ENCODE measurements at regions not wholly inside any gene's neighbourhood (a gene's known extent, or its start where the extent isn't known, plus 50 kb on each side); places are given as distances from the start of the nearest gene placed in this dataset.

- TF ChIP-seq REST (IDR thresholded peaks at IDR 0.05; ENCODE audit: unreplicated experiment) (no peak), POLR2AphosphoS5 (IDR thresholded peaks at IDR 0.05; ENCODE audit: low read depth) (no peak), ZNF114 (CRISPR knock-in tag; IDR thresholded peaks at IDR 0.05) (no peak)
Measured at GRCh38 chr3:30129765-30130164, 476.6 kb upstream of the TGFBR2 start (continued).

GRCh38 chr3:30130391-30130790, 476.0 kb upstream of the TGFBR2 start:
- H3K27me3 Mint-ChIP-seq (ENCODE audit: insufficient read depth, low read depth, poor library complexity) = no peaks in the 10 kb centered on the region
- no peak overlapping the region for H2AFZ ChIP-seq
- H3K9me3 Mint-ChIP-seq = peaks cover 12% of the 10 kb centered on the region; the same call in 2 of the 3 replicates
- peaks cover under 1% of the 10 kb centered on the region; the same call in 1 of the 3 replicates for H3K4me1 Mint-ChIP-seq
- H3K4me3 ChIP-seq = no peak overlapping the region
- no peaks in the 10 kb centered on the region for H3K79me2 ChIP-seq (replicated peaks; ENCODE audit: insufficient read depth)
- no peak overlapping the region for H3K4me3 Mint-ChIP-seq
- H3K4me2 ChIP-seq = no peak overlapping the region
- no peaks in the 10 kb centered on the region for H3K4me1 ChIP-seq (ENCODE audit: insufficient read depth)
- H3K36me3 Mint-ChIP-seq (ENCODE audit: low read depth) = no peaks in the 10 kb centered on the region
- no peak overlapping the region for H3K27ac Mint-ChIP-seq
- no peaks in the 10 kb centered on the region for H4K20me1 ChIP-seq (replicated peaks; ENCODE audit: insufficient read depth)
- ATAC-seq = no peak
- no peaks in the 10 kb centered on the region for H3F3A ChIP-seq (replicated peaks; ENCODE audit: low read depth)
- H3K27ac ChIP-seq (ENCODE audit: low read depth) = no peak overlapping the region
- H3K9me2 ChIP-seq (ENCODE audit: insufficient read depth) = peaks cover 7% of the 10 kb centered on the region; the same call in 1 of the 2 replicates
- H3K27me3 ChIP-seq (ENCODE audit: insufficient read depth) = no peaks in the 10 kb centered on the region
- no peak for DNase-seq (ENCODE audit: low spot score)
- H3K36me3 ChIP-seq (ENCODE audit: insufficient read depth) = no peaks in the 10 kb centered on the region
- TF ChIP-seq ZNF462 (CRISPR knock-in tag; IDR thresholded peaks at IDR 0.05) = no peak
- TF ChIP-seq ETS1 (IDR thresholded peaks at IDR 0.05) = no peak
- no peak for TF ChIP-seq EZH2 (IDR thresholded peaks at IDR 0.05; ENCODE audit: low read depth, unreplicated experiment)
- TF ChIP-seq JUNB (IDR thresholded peaks at IDR 0.05; ENCODE audit: unreplicated experiment) = no peak
- TF ChIP-seq EZH2phosphoT487 (IDR thresholded peaks at IDR 0.05; ENCODE audit: unreplicated experiment) = no peak
- no peak for TF ChIP-seq CREB1 (CRISPR knock-in tag; IDR thresholded peaks at IDR 0.05; ENCODE audit: low read depth)
- no peak for TF ChIP-seq CTCF (conservative IDR thresholded peaks at IDR 0.05; ENCODE audit: low read depth in 2 of 2)
- TF ChIP-seq NANOG (IDR thresholded peaks at IDR 0.05; ENCODE audit: borderline replicate concordance) = no peak
- no peak for TF ChIP-seq ZNF114 (CRISPR knock-in tag; IDR thresholded peaks at IDR 0.05)
- TF ChIP-seq STAT1 (IDR thresholded peaks at IDR 0.05; ENCODE audit: unreplicated experiment) = no peak

Measured in GM23338 (cell line).